ENCODE measurements at regions not wholly inside any gene's neighbourhood (a gene's known extent, or its start where the extent isn't known, plus 50 kb on each side); places are given as distances from the start of the nearest gene placed in this dataset.

GRCh38 chr5:124655251-124655917, 91.1 kb downstream of the ZNF608 start:
- Histone ChIP-seq H3K9me3 (replicated peaks; ENCODE audit: control insufficient read depth, insufficient read depth, low read length) (no peaks in the 10 kb centered on the region), H3K27me3 (ENCODE audit: control insufficient read depth in 2 of 2, insufficient read depth in 2 of 2, low read length in 2 of 2) (no peaks in the 10 kb centered on the region), H3K27ac (ENCODE audit: insufficient read depth, low read depth, low read length) (peak overlapping the region; percentile 79), H3K36me3 (ENCODE audit: control insufficient read depth in 2 of 2, extremely low read depth in 1 of 2, insufficient read depth in 2 of 2, low read length in 2 of 2) (no peaks in the 10 kb centered on the region), H3K9me1 (replicated peaks; ENCODE audit: control insufficient read depth, extremely low read depth, insufficient read depth, low read length) (no peaks in the 10 kb centered on the region), H3K4me2 (ENCODE audit: insufficient read depth, low read length) (peak overlapping the region; percentile 33), H3K9ac (replicated peaks; ENCODE audit: extremely low read depth, insufficient read depth, low read length) (peak overlapping the region; percentile 45), H2AFZ (ENCODE audit: low read depth, low read length) (no peak overlapping the region), H4K20me1 (replicated peaks; ENCODE audit: control insufficient read depth, extremely low read depth, insufficient read depth, low read length) (no peaks in the 10 kb centered on the region), H3K79me2 (ENCODE audit: control insufficient read depth, insufficient read depth, low read length) (no peaks in the 10 kb centered on the region), H3K4me3 (replicated peaks in 1 of 3; ENCODE audit: insufficient read depth in 1 of 3, low read depth in 1 of 3, low read length in 3 of 3) (no peak overlapping the region), H3K4me1 (ENCODE audit: control insufficient read depth, extremely low read depth, insufficient read depth, low read length) (peaks cover 65% of the 10 kb centered on the region)
- TSS peak; percentile 15 for BruUV-seq (replicated peaks)
- DNase-seq (ENCODE audit: low read depth, low spot score) (no peak), FAIRE-seq (no peak)
- ChIA-PET CTCF (interaction anchor here (1.3 kb wide), 3 partner anchors 10 to 151 kb away, joined by 3 read pairs; no protein-coding TSS in a partner anchor), POLR2A (interaction anchor here (1.2 to 1.8 kb wide), 4 partner anchors 56 to 93 kb away, joined by 5 read pairs; partner anchors contain the start of gene ZNF608)
- intact Hi-C loops (cut with micrococcal nuclease) (no loop called here), dilution Hi-C loops (cut with MboI; ENCODE audit: extremely low pct_ligation_motif_present, low sequenced_read_pairs) (no loop called here)
- TF ChIP-seq MYC (IDR thresholded peaks at IDR 0.05; ENCODE audit: low read depth, low read length) (no peak), GATA2 (IDR thresholded peaks at IDR 0.05; ENCODE audit: insufficient read depth, insufficient read length, low read depth, low read length) (no peak), FOS (IDR thresholded peaks at IDR 0.05; ENCODE audit: borderline replicate concordance, insufficient read depth, low read length) (no peak), EZH2 (IDR thresholded peaks at IDR 0.05; ENCODE audit: borderline replicate concordance, low read depth, low read length, severe bottlenecking) (no peak), JUN (IDR thresholded peaks at IDR 0.05; ENCODE audit: borderline replicate concordance, insufficient read depth, insufficient read length, low read depth) (no peak), POLR2AphosphoS5 (IDR thresholded peaks at IDR 0.05; ENCODE audit: insufficient read depth, low read depth, low read length) (no peak), POLR2A (IDR thresholded peaks at IDR 0.05; ENCODE audit: low read depth, low read length) (no peak)
- TF ChIP-seq, protein P1, sequence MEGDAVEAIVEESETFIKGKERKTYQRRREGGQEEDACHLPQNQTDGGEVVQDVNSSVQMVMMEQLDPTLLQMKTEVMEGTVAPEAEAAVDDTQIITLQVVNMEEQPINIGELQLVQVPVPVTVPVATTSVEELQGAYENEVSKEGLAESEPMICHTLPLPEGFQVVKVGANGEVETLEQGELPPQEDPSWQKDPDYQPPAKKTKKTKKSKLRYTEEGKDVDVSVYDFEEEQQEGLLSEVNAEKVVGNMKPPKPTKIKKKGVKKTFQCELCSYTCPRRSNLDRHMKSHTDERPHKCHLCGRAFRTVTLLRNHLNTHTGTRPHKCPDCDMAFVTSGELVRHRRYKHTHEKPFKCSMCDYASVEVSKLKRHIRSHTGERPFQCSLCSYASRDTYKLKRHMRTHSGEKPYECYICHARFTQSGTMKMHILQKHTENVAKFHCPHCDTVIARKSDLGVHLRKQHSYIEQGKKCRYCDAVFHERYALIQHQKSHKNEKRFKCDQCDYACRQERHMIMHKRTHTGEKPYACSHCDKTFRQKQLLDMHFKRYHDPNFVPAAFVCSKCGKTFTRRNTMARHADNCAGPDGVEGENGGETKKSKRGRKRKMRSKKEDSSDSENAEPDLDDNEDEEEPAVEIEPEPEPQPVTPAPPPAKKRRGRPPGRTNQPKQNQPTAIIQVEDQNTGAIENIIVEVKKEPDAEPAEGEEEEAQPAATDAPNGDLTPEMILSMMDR (IDR thresholded peaks at IDR 0.05; ENCODE audit: extremely low read depth in 1 of 2, insufficient read depth in 1 of 2, low read depth in 1 of 2, low read length in 2 of 2), result no peak
- TF ChIP-seq, protein P2, sequence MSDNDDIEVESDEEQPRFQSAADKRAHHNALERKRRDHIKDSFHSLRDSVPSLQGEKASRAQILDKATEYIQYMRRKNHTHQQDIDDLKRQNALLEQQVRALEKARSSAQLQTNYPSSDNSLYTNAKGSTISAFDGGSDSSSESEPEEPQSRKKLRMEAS (IDR thresholded peaks at IDR 0.05; ENCODE audit: insufficient read depth, insufficient read length), result no peak

All from endothelial cell of umbilical vein (primary cell).